Esophagus mucosa (tissue), 1 donor: ENCODE measurements at regions not wholly inside any gene's neighbourhood (a gene's known extent, or its start where the extent isn't known, plus 50 kb on each side); places are given as distances from the start of the nearest gene placed in this dataset.
A peak's percentile ranks its signal among the peaks of the same experiment; 100 is the strongest.
"Not testable (repeated sequence)": the region's sequence is repeated elsewhere in the genome, so short reads cannot be mapped to it uniquely, and the experiment has no call there.

Experiments used
- ATAC-seq: fragments of 200-7000 bp; cut with Tn5 transposase; one replicate; pipeline ENCODE4 v1.9.1; 2020
- donor health status: DM: yes; HTN: yes; CAD: no.

DNA sequence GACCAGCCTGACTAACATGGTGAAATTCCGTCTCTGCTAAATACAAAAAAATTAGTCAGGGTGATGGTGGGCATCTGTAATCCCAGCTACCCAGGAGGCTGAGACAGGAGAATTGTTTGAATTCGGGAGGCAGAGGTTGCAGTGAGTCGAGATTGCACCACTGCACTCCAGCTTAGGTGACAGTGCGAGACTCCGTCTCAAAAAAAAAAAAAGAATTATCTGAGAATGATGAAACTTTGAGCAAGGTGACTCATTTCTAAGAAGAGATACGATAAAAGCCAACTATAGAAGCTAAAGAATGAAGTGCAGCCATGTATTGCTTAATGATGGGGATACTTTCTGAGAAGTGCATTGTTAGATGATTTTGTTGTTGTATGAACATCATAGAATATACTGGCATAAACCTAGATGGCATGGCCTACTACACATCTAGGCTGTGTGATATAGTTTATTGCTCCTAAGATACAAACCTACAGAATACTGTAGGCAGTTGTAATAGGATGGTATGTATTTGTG is 64.7 kb downstream of the SNRPE start:
- ATAC-seq: peak; percentile 35

DNA sequence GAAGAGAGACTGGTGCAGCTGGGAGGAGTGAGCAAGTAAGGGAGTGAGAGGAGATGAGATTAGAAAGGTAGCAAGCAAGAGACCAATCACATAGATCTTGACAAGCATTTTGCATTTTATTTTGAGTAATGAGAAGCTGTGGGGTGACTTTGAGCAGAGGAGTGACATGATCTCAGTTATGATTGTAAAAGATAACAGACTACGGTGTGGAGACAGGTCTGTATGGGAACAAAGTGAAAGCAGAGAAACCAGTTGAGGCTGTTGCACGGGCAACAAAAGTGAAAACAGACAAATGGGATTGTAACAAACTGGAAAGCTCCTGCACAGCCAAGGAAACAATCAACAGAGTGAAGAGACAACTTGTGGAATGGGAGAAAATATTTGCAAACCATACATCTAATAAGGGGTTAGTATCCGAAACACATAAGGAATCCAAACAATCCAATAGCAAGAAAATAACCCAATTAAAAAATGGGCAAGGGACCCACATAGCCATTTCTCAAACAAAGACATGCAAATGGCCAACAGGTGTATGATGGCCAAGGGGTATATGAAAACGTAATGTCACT is 68.4 kb downstream of the SNRPE start:
- ATAC-seq: no peak

DNA sequence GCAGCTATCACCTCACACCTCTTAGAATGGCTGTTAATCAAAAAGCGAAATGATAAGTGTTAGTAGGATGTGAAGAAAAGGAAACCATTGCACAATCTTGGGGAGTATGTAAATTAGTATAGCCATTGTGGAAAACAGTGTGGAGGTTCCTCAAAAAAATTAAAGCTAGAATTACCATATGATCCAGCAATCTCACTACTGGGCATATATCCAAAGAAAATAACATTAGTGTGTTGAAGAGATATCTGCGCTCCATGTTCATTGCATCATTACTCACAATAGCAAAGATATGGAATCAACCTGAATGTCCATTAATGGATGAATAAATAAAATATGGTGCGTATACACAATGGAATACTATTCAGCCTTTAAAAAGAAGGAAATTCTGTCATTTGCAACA is 68.9 kb downstream of the SNRPE start:
- no peak for ATAC-seq

DNA sequence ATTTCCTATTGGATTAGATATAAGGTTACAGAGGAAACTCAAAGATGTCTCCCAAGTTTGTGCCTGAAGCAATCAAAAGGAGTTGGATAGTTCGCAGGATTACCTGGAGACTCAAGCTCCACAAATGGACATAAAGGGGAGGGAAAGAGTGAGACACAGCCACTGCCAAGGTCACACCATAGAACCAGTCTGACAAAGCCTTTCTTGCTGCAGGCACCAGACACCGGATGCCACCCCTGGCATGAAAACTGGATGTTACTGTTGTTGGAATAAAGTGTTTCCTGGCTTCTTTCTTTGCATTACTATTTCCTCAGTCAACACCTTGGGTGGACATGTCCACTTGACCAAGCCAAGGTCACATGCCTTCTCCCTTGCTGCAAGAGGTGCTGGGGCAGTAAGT is 70.6 kb downstream of the SNRPE start:
- ATAC-seq: peak; percentile 26

DNA sequence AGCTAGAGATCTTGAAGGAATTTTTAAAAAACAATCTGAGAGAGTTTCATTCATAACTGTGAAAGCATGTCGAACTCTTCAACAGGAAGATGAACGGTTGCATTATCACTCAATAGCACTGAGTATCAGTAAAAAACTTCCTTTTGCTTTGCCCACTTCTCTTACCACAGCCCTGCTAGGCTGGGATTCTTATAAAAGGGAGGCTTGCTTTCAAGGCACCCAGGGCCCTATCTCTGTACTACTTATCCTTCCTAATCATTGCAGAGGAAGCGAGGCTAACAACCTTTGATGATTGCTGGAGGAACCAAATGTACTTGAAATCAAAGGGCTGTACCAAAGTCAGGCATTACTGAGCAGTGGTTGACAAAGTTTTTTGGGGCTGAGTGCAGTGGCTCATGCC is 71.2 kb downstream of the SNRPE start:
- ATAC-seq: no peak

DNA sequence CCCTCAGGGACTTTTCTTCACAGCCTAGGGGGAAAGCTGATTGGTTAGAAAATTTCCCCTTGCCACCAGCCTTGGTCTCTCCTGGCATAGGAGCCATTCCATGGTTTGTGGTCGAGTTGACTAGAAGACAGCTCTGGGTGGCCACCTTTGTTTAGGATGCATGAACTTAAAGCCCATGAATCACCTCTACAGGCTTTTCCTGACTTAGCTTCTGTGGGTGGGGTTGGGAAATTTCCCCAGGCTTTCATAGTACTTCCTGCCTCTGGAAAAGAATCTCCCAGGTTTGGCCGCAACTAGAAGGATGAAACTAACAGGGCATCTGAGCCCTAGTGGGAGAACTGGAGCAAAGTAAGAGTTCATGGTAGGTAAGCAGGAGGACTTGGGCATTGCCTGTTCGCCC is 72.6 kb downstream of the SNRPE start:
- no peak for ATAC-seq

DNA sequence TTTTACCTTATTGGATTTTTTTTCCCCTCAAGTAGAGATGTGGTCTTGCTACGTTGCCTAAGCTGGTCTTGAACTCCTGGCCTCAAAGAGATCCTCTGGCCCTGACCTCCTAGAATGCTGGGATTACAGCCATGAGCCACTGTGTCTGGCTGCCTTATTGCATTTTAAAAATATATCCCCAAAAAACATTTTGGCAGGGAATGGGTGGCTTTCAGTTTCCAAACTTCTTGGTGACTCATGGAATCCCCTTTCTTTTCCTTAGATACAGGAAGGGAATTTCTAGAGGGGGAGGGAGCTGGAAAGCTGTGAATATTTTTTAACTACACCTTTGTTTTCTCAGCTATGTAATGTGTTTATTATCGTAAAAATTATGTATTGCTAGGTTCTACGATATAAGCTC is 73.3 kb downstream of the SNRPE start:
- no peak for ATAC-seq

DNA sequence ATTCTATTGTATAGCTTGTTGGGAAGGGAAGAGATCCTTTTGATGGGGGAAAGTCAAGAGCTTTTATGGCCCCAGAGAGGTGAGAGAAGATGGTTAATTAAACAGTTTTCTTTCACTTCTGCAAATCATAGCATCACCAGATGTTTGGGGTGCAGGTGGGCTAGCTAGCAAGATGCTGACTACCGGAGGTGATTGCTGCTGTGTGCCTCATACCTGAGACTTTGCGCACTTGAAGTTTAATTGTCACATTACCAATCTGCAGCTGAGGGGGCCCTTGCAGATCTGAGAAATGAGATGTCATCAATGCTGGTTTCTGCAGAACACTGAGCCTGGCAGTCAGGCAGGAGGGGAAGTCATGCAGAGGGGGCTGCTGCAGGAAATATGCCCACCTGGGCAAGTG is 73.9 kb downstream of the SNRPE start:
- ATAC-seq: no peak

DNA sequence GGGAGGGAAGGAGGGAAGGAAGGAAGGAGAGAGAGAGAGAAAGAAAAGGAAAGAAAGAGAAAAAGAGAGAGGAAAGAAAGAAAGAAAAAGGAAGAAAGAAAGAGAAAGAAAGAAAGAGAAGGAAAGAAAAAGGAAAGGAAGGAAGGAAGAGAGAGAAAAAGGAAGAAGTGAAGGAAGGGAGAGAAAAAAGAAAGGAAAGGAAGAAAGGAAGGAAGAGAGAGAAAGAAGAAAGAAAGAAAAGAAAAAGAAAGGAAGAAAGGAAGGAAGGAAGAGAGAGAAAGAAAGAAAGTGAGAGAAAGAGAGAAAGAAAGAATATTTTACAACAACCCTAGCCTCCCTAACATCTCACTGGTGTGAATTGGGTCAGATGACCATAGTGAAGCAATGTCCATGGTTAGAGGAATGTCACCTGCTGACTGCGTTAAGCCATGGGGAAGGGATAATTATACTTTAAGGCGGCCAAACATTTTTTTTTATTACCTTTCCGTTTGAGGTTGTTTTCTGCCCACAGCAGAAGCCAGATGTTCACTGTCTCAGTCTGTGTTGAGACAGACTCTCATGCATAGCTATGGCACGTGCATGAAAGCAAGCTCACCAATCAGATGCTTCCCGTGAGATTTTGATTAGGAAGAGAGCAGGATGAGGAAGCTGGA is 76.4 kb downstream of the SNRPE start:
- no peak for ATAC-seq

DNA sequence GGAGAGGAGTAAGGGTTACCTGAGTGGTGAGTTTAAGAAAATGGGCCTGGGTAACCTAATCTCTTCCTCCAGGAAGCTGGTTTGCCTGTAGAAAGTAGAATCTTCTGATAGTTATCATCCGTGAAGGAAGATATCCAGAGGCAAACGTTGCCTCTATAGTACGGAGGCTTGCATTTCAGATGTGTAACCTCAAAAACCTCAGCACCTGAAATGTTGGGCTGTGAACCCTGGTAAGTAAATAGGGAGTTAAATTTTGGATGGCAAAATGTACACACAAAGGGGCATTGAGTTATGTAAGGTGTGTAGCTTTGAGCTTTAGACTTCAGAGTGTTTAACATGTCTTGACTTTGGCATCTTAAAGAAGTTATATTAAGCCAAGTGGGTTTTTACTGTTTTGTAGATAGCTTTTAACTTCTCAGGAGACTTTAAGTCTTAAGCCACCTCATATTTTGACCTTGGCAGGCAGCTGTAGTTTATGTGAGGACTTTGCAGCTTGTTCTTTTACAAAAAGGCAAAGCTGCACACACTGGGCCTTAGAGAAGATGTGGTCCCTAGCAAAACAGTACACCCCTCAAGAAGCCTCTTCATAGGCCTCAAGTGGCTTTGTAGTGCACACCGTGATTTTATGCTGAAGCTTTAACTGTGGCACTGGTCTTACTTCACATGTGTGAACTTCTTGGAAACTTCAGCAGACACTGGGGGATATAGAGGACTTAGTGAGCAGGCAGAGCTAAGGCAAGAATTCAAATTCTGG is 83.4 kb downstream of the SNRPE start:
- ATAC-seq: no peak

DNA sequence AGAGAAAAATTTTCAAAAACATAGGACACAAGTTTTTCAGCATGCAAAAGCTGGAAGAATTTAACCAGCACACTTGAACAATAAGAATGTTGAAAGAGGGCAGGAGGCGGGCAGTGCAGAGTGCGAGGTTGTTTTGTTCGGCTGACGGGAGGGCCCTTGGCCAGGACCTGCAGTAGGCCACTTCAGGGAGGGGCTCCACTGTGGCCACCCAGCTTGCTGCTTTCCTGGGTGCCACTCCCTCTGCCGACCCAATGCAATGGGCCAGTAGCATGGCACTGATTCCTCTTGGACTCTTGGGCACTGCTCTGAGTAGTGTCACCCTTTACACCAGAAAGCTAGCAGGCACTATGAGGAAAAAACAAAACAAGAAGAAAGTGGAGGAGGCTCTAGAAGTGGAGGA is 92.9 kb downstream of the SNRPE start:
- ATAC-seq: no peak

DNA sequence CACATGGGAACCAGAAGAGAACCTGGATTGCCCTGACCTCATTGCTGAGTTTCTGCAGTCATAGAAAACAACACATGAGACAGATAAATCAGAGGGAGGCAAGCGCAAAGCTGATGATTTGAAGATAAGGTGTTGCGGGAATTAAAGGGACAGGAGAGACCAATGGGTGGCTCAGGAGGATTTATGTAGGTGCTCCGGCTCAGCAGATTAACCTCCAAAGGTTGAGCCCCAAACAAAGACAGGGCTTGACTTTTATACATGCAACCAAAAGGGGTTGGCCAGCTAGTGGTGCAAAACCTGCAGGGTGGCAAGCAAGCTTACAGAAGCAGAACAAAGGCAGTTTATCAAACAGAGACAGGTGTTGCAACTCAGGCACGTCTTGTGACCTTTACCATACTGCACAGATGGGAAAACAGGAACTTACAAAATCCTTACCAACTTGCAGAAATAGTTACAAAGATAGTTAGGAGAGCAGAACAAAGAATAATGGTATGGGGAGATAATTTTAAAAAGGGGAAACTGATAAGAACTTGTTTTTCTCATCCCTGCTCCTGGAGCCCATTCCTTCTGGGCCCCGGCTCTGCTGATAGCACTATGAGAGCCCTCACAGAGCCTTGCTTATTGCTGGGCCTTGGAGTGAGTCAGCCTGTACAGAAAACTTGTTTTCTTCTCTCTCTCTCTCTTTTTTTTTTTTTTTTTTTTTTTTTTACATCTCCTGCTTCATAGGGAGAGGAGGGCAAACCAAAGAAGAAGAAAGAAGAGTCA is 93.6 kb downstream of the SNRPE start:
- peak; percentile 23 for ATAC-seq

DNA sequence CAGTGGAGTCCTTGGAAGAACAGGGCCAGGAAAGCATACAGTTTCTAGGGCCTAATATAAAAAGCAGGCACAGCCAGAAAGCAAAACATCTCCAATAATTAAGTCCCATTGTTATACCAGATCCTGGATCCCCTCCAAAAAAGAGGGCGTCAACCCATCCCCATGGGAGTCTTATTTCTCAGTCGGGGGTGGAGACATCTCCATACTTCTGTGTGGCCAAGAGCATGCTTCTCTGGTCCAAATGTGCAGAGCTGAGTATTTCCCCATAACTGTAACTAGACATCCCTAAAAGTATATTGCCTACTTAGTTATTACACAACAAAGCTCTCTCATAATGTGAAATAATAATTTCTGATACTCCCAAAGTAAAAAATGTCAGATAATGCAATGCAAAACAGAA is 104.2 kb upstream of the SOX13 start:
- ATAC-seq: no peak

DNA sequence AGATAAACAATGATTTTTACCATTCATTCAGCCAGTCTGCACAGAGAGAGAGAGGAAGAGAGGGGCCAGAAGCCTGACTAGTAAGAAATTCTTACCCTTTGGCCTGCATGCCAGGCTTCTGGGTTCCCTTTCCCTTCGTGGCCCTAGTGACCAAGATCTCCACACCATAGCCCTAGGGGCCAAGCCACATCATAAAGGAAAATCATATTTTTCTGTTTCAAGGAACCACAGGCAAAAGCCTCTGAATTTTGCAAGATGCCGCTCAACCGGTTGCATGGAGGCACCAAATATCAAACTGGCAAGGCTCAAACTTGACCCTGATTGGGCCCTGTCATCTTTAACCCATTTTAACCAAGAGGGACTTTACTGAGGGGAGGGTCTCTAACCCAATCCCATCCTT is 103.1 kb upstream of the SOX13 start:
- no peak for ATAC-seq

DNA sequence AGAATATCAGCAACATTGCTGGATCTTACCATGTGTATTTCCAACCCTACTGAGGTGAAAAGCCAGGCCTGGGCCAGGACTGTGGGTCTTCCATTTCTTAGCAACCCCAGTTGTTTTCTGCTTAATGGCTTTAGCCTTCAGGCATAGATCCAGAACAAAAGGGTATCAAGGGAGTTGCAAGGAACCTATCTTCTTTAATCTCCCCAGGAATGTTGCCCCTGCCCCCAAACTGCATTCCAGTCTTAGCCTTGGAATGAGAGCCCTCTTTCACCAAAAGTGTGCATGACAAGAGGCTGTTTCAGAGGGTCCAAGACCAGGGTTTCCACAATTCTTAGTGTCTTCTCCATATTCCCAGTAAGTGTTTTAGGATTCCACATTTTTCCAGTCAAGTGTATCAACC is 87.9 kb upstream of the SOX13 start:
- no peak for ATAC-seq

DNA sequence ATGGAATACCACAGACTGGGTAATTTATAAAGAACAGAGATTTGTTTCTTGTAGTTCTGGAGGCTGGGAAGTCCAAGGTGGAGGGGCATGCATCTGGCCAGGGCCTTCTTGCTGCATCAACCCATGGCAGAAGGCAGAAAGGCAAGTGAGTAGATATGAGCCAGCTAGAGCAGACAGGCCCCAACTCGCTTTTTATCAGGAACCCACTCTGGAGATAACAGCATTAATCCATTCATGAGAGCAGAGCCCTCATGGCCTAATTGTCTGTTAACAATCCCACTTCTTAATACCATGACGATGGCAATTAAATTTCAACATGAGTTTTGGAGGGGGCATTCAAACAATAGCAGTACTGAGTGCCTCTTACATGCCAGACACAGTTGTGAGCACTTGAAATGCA is 87.2 kb upstream of the SOX13 start:
- ATAC-seq: no peak

DNA sequence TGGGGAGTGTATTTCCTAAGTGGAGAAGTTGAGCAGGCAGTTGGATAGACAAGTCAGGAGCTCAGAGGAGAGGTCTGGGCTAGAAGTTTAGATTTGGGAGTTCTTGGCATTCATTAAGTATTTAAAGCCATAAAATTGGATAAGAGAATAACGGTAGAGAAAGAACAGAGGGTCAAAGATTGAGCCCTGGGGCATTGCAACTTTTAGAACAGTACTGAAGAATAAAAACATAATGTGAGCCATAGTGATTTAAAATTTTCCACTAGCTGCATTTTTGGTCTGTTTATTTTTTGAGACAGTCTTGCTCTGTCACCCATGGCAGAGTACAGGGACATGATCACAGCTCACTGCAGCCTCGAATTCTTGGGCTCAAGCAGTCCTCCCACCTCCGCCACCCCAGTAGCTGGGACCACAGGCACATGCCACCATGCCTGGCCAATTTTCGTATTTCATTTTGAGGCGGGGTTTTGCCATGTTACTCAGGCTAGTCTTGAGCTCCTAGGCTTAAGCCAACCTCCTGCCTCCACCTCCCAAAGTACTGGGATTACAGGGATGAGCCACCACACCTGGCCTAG is 85.9 kb upstream of the SOX13 start:
- ATAC-seq: no peak

DNA sequence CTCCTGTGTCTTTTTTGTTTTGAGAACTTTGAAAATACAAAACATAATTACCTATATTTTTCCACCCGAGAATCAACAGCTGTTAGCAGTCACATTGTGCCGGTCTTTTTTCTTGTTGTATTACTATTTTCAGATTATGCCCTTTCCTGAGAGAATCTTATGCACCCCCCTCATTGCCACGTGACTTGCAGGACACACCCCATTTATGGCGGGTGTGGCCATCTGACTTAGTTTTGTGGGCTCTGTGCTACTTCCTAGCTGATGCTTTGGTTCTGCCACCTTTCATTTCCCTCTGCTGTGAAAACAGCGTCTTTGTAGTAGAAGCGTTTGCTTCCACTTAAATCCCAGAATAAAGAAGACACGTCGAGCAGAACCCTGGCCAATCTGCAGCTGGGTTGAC is 82.8 kb upstream of the SOX13 start:
- no peak for ATAC-seq

DNA sequence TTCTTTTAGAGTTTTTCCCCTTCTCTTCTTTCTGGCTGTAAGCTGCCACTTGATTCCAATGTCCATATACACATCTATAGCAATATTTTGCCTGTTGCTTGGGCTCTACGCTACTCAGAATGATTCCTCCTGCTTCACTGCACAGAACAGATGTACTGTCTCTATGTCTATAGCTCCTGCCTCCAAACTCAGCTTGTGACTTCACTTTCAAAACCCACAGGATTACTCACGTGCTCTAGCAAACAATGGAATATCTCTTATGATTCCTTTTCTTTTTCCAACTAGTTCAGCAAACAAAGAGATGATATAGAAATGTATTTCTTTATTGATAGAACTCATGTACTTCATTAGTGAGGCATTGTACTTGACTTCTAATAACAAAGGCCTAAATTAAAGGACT is 80.5 kb upstream of the SOX13 start:
- ATAC-seq: no peak

DNA sequence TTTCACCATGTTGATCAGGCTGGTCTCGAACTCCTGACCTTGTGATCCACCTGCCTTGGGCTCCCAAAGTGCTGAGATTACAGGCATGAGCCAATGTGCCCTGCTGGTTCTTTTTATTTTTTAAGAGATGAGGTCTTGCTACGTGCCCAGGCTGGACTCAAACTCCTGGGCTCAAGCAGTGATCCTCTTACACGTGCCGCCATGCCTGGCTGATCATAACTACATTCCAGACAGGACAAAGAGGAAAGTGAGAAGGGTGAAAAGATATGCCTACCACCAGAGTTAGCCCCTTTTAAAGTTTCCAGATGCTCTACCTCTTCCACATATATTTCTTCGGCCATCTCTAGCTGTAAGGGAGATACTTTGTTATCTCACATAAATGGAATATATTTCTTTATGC is 79.7 kb upstream of the SOX13 start:
- no peak for ATAC-seq

DNA sequence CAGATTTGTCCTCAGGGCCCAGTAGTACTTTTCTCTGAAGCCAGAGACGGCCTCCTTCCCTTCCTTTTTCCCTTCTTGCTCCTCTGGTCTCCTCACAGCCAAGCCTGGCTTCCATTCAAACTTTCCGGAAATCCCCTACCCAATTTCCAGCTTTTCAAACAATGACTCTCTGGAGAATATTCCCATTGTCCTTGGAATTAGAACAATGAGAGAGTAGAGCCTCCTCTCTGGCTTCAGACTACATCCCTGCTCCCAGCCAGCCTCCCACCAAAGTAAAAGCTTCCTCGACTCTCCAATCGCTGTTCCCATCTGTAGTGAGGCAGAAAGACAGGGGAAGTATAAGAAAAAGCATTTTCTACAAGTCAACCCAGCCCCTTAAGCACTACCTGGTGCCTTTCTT is 77.7 kb upstream of the SOX13 start:
- ATAC-seq: no peak

DNA sequence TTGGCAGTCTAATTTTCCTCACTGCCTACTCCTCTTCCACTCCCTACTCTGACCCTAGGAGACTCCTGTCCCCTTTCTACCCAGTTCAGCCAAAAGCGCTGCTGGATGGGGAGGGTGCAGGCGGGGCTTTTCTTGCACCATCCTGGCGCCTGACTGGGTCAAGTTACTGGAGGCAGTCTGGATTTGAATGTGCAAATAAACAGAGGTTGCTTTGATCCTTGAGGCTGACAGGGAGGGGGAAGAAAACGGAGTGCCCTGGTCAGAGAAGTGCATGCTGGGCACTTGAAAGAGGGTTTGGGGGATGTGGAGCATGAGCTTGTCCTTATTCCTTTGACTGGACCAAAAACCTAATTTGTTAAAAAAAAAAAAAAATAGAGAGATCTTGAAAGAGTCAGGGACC is 76.8 kb upstream of the SOX13 start:
- no peak for ATAC-seq

DNA sequence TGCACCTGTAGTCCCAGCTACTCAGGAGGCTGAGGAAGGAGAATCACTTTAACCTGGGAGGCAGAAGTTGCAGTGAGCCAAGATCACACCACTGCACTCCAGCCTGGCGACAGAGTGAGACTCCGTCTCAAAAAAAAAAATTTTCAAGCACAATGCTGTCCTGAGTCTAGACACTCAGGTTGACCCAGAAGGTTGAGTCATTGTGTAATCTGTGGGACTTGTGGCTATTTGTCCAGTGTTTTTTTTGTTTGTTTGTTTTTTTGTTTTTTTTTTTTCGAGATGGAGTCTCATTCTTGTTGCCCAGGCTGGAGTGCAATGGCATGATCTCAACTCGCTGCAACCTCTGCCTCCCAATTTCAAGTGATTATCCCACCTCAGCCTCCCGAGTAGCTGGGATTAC is 74.3 kb upstream of the SOX13 start:
- ATAC-seq: not testable (repeated sequence)
